Ovary (tissue), 1 donor: ENCODE measurements at regions not wholly inside any gene's neighbourhood (a gene's known extent, or its start where the extent isn't known, plus 50 kb on each side); places are given as distances from the start of the nearest gene placed in this dataset.

Experiments
- EP300 ChIP-seq: sonication (generic); formaldehyde crosslinking; IDR thresholded peaks from one replicate; pipeline ENCODE4 v1.6.1; 2017; ENCODE audit warnings: antibody characterized with exemption
- POLR2A ChIP-seq: fragments of 450-650 bp; IDR thresholded peaks from one replicate; pipeline ENCODE4 v1.6.1; 2017; ENCODE audit warnings: antibody characterized with exemption, mild to moderate bottlenecking, moderate library complexity

DNA sequence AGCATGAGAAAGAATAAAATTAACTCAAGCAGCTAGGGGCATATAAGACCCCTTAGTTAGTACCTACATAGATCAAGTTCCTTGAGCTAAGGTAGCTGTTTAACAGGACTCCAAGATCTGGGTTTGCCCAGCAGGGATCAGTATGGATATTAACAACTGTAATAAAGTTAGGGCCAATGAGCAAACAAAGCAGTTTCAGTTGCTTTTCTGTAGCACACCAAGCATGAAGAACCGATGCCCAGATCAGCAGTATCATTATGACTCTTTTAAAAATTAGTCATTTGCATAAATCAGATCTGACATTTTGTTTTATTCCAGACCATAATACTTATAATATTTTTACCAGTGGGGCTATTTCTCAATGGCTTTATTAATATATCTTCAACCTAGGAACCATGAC is 80.9 kb downstream of the C4orf33 start:
- TF ChIP-seq POLR2A (no peak), EP300 (no peak)
